ENCODE measurements at regions not wholly inside any gene's neighbourhood (a gene's known extent, or its start where the extent isn't known, plus 50 kb on each side); places are given as distances from the start of the nearest gene placed in this dataset.
A peak's percentile ranks its signal among the peaks of the same experiment; 100 is the strongest.

- Histone ChIP-seq H4K91ac (ENCODE audit: insufficient read depth, low read depth, low read length) (no peak overlapping the region), H2BK20ac (ENCODE audit: low read depth, low read length) (no peak overlapping the region), H3K23ac (ENCODE audit: low read depth, low read length) (no peak overlapping the region), H3K18ac (ENCODE audit: low read depth, low read length) (no peak overlapping the region), H3K9me1 (ENCODE audit: insufficient read depth, low read length) (no peaks in the 10 kb centered on the region), H3K4me2 (ENCODE audit: low read depth, low read length) (no peak overlapping the region), H3K36me3 (ENCODE audit: control insufficient read depth, insufficient read depth, low read length) (no peaks in the 10 kb centered on the region), H3K4me1 (ENCODE audit: control insufficient read depth, insufficient read depth, low read length) (no peaks in the 10 kb centered on the region; the same call in 1 of the 2 replicates), H3K56ac (ENCODE audit: extremely low read depth, insufficient read depth, low read length) (no peak overlapping the region), H4K5ac (ENCODE audit: low read depth, low read length) (no peak overlapping the region), H3K27ac (ENCODE audit: insufficient read depth, low read length) (no peak overlapping the region), H4K8ac (ENCODE audit: low read depth in 2 of 2, low read length in 2 of 2) (no peak overlapping the region), H3K79me1 (ENCODE audit: low read depth in 1 of 2, low read length in 2 of 2) (no peaks in the 10 kb centered on the region), H4K20me1 (ENCODE audit: insufficient read depth, low read length) (no peaks in the 10 kb centered on the region), H2BK120ac (ENCODE audit: low read depth, low read length) (no peak overlapping the region), H3K27me3 (ENCODE audit: control insufficient read depth, insufficient read depth, low read length) (no peaks in the 10 kb centered on the region), H3K14ac (replicated peaks; ENCODE audit: low read depth, low read length) (no peak overlapping the region), H2BK5ac (ENCODE audit: low read depth, low read length, poor library complexity, severe bottlenecking) (no peak overlapping the region), H2AFZ (replicated peaks; ENCODE audit: low read length, poor library complexity) (no peak overlapping the region), H2AK5ac (ENCODE audit: low read depth, low read length) (no peak overlapping the region), H2AK9ac (replicated peaks; ENCODE audit: low read depth, low read length, poor library complexity) (no peak overlapping the region), H3K9ac (ENCODE audit: low read depth, low read length) (no peak overlapping the region), H3K4ac (ENCODE audit: low read depth, low read length) (no peak overlapping the region), H3K9me3 (ENCODE audit: control insufficient read depth, insufficient read depth, low read length) (no peaks in the 10 kb centered on the region), H3K4me3 (ENCODE audit: insufficient read depth, low read depth, low read length) (no peak overlapping the region), H2BK15ac (ENCODE audit: low read depth, low read length) (no peak overlapping the region)
- TF ChIP-seq MXI1 (IDR thresholded peaks at IDR 0.05; ENCODE audit: borderline replicate concordance, low read depth, low read length) (no peak), MAFK (IDR thresholded peaks at IDR 0.05; ENCODE audit: low read depth, low read length) (no peak), POLR2A (IDR thresholded peaks at IDR 0.05; ENCODE audit: low read depth, low read length) (no peak)
- in situ Hi-C loops (cut with MboI; ENCODE audit: low sequenced_read_pairs): no loop called here
- intact Hi-C loops (cut with micrococcal nuclease): no loop called here
- no CpG with 5 or more reads among the region's 6 CpGs for WGBS, 2 experiments (ENCODE audit: extremely low coverage in 2 of 2, insufficient read length in 1 of 2)
- BruUV-seq (replicated peaks): no TSS peak
- POLR2A ChIA-PET (ENCODE audit: unreplicated experiment): no interaction called here
- CTCF ChIA-PET: no interaction called here
- dilution Hi-C loops (cut with HindIII; ENCODE audit: low sequenced_read_pairs, unreplicated experiment): no loop called here
- DNase-seq (peak; percentile 49), ATAC-seq (ENCODE audit: low read depth) (peak; percentile 67; the same call in 1 of the 2 replicates)
Observed at GRCh38 chr14:54202288-54202687, 194.5 kb upstream of the CDKN3 start.
